HG02870 (cell line): ENCODE measurements at regions not wholly inside any gene's neighbourhood (a gene's known extent, or its start where the extent isn't known, plus 50 kb on each side); places are given as distances from the start of the nearest gene placed in this dataset.
"Not testable (repeated sequence)": the region's sequence is repeated elsewhere in the genome, so short reads cannot be mapped to it uniquely, and the experiment has no call there.

Source experiments
- ATAC-seq: cut with Tn5 transposase; IDR thresholded peaks from one replicate; pipeline ENCODE4 v1.9.1; 2021; ENCODE audit warnings: mild to moderate bottlenecking, moderate library complexity; ENCODE audit not compliant: unreplicated experiment

- no peak for ATAC-seq
Observed at GRCh38 chr19:29154163-29154562, 58.8 kb downstream of the UQCRFS1 start.

GRCh38 chr19:29145756-29146155 lies 67.2 kb downstream of the UQCRFS1 start:
- no peak for ATAC-seq

DNA sequence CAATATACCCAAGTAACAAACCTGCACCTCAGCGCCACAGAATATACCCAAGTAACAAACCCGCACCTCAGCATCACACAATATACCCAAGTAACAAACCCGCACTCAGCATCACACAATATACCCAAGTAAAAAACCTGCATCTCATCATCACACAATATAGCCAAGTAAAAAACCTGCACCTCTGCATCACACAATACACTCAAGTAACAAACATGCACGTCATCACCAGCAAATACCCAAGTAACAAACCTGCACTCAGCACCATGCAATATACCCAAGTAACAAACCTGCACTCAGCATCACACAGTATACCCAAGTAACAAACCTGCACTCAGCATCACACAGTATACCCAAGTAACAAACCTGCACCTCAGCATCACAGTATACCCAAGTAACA lies 69.8 kb downstream of the UQCRFS1 start:
- no peak for ATAC-seq

- no peak for ATAC-seq
Observed at GRCh38 chr19:29139227-29139626, 73.7 kb downstream of the UQCRFS1 start.

DNA sequence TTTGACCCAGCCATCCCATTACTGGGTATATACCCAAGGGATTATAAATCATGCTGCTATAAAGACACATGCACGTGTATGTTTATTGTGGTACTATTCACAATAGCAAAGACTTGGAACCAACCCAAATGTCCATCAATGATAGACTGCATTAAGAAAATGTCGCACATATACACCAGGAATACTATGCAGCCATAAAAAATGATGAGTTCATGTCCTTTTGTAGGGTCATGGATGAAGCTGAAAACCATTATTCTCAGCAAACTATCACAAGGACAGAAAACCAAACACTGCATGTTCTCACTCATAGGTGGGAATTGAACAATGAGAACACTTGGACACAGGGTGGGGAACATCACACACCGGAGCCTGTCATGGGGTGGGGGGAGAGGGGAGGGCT lies 74.7 kb downstream of the UQCRFS1 start:
- not testable (repeated sequence) for ATAC-seq

GRCh38 chr19:29131456-29131855 lies 81.5 kb downstream of the UQCRFS1 start:
- ATAC-seq: no peak

DNA sequence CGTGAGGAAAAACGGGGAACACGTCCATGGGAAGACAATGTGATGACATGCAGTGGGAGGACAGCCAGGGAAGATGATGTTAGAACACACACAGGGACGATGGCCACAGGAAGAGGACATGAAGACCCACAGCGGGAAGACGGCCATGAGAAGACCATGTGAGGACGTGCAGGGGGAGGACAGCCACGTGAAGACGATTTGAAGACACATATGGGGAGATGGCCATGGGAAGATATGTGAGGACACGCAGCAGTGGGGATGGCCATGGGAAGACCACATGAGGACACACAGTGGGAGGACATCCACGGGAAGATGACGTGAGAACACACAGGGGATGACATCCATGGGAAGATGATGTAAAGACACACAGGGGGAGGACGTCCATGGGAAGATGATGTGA lies 83.8 kb downstream of the UQCRFS1 start:
- ATAC-seq: no peak

GRCh38 chr19:29128203-29128602 lies 84.7 kb downstream of the UQCRFS1 start:
- ATAC-seq: no peak

GRCh38 chr19:29122185-29122584 lies 90.8 kb downstream of the UQCRFS1 start:
- no peak for ATAC-seq

- no peak for ATAC-seq
Observed at GRCh38 chr19:29121684-29122083, 91.3 kb downstream of the UQCRFS1 start.

- no peak for ATAC-seq
Observed at GRCh38 chr19:29120466-29120865, 92.5 kb downstream of the UQCRFS1 start.

DNA sequence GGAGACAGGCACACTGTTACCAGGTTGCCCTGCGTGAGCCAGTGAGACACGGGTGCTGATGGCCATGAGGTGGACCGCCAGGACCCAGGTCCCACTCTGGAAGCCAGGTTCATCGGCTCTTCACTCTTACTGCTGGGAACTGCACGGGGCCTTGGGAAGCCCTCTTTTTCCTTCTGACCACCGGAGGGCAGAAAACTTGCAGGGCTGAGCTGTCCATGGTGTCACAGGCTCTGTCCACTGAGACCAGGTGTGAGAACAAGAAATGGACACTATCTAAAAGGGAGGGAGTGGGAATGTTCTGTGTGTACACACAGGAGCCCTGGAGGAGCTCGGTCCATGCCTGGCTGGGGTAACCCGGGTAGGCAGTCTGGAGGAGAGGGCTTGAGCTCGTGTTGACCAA lies 93.4 kb downstream of the UQCRFS1 start:
- ATAC-seq: no peak

DNA sequence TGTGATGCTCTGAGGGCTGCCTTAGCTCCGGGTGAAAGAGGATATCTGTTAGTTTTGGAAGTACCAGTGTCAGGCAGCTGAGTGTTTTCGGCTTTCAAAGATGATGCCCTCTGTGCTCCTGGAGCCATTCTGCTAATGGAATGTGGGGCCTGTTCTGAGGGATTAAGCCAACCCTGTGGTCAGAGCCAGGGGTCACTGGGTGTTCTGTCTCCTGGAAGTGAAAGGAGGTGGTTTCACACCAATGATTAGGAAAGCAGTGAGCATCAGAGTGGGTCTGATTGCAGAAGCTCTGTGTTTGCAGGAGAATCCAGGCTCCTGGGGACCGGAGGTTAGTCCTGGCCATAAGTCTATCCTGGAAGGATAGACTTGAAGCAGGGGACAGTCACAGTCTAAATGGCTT lies 94.6 kb downstream of the UQCRFS1 start:
- no peak for ATAC-seq

DNA sequence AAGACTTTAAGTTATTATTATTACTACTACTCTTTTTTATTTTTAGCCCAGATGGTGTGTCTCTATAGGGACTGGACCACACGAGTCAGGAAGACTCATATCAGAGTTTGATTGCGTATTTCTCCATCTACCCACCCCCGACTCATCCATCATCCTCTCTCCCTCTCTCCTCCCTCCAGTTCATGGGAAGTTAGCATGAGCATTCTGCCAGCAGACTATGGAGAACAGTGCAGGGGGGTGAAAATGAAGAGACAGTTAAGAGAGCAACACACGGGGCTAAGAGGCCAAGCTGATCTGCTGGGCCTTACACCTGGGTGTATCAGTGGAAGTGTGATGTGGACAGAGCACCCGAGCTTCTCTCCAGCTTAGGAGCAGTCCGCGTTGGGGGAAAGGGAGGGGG lies 95.0 kb downstream of the UQCRFS1 start:
- ATAC-seq: no peak

- ATAC-seq: no peak
Observed at GRCh38 chr19:29115181-29115580, 97.8 kb downstream of the UQCRFS1 start.

DNA sequence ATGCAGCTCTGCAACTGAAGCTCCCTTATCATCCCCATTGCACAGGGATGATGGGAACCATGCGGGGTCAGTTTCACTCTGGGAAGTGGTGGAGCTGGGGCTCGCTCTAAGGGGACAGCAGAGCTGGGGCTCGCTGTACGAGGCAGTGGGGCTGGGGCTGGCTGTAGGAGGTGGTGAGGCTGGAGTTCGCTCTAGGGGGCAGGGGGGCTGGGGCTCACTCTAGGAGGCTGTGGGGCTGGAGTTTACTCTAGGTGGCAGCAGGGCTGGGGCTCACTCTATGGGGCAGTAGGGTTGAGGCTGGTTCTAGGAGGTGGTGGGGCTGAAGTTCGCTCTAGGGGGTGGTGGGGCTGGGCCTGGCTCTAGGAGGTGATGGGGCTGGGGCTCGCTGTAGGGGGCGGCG lies 99.1 kb downstream of the UQCRFS1 start:
- no peak for ATAC-seq

DNA sequence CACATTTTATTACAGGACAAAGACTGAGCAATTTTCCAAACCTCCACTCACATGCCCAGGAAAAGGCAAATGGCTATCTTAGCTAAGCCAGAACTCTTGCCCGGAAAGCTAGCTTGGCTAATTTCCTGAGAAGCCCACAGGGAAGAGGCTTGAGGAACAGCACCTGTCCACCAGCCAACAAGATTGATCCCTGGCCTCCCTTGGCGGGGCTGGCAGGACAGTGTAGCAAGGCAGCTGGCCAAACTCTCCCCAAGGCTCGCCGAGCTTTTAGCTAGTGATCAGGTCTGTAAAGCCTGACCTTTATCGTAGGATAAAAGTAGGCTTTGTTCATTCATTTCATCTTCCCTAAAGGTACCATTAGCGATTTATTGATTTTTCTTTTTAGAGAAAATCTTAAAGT lies 101.4 kb downstream of the UQCRFS1 start:
- no peak for ATAC-seq

DNA sequence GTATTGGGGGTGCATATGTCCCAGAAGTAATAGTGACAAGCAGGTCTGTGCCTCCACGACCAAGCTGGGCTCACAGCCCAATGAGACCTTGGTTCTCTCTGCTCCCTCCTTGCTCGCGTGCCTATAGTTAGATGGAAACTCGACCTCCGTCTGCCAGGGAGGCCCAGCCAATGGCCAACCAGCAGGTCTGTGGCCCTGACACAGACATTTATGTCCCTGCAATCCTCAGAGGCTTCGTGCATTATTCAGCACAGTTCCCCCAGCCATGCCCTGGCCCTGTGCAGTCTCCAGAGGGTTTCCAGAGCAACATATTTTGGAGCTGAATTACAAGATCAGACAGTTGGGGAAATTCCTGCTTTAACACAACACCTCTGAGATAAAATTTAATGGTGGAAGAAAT lies 105.1 kb downstream of the UQCRFS1 start:
- ATAC-seq: no peak

DNA sequence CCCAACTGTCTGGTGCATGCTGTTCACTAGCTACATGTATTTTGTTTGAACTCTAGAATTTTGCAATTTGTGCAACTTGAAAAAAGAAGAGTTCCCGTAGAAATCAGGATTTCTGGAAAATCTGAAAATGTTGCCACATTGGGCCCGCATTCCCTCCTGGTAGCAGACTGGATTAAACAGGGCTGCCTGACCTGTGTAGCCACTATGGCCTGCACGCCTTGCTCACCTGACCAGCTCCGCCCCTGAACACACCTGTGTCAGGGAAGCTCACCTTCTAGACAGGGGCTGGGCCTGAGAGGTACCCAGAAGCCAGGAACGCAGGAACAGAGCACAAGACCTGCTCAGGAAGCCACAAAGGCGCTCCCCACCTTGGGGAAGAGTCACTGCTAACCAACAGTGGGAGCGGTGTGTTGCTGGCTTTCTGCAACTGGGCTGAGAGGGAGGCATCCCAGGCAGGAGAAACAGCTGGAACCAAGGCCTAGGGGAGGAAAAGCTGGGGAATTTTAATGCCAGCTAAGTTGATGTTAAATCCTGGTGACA lies 106.5 kb downstream of the UQCRFS1 start:
- no peak for ATAC-seq

GRCh38 chr19:29105629-29106292 lies 107.2 kb downstream of the UQCRFS1 start:
- no peak for ATAC-seq

- ATAC-seq: no peak
Observed at GRCh38 chr19:29104605-29105241, 108.2 kb downstream of the UQCRFS1 start.

DNA sequence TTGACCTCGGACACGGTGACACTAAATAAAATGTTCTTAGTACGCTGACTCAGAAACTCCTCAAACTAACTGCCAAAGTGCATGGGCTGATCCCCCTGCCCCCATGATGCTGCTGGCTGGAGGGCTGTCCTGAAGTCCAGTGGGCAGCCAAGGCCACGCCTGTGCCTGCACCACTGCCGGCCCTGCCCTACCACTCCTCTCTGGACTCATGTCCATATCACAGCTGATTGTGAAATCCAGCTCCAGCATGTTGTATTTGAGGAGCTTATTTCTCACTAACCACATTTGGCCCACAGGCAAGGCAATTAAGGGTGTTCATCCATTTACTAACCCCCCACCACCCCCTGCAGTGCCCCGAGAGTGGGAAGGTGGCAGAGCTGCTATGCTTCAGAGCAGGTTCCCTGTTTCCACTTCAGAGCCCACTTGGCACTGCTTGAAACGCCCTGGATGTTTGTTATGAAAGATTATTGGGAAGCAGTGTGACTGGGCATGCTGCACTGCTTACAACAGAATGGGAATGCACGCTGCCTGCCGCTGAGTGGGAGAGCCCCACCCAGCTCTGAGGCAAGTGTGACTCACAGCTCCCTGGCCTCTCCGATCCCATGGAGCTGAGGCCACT lies 114.0 kb downstream of the UQCRFS1 start:
- ATAC-seq: no peak
